ENCODE measurements at regions not wholly inside any gene's neighbourhood (a gene's known extent, or its start where the extent isn't known, plus 50 kb on each side); places are given as distances from the start of the nearest gene placed in this dataset.
"Not testable (repeated sequence)": the region's sequence is repeated elsewhere in the genome, so short reads cannot be mapped to it uniquely, and the experiment has no call there.

GRCh38 chr10:113484487-113484886 lies 68.4 kb upstream of the HABP2 start:
- no peak overlapping the region for H3K4me3 ChIP-seq (ENCODE audit: low read depth, low read length)
- TF ChIP-seq, protein P1, sequence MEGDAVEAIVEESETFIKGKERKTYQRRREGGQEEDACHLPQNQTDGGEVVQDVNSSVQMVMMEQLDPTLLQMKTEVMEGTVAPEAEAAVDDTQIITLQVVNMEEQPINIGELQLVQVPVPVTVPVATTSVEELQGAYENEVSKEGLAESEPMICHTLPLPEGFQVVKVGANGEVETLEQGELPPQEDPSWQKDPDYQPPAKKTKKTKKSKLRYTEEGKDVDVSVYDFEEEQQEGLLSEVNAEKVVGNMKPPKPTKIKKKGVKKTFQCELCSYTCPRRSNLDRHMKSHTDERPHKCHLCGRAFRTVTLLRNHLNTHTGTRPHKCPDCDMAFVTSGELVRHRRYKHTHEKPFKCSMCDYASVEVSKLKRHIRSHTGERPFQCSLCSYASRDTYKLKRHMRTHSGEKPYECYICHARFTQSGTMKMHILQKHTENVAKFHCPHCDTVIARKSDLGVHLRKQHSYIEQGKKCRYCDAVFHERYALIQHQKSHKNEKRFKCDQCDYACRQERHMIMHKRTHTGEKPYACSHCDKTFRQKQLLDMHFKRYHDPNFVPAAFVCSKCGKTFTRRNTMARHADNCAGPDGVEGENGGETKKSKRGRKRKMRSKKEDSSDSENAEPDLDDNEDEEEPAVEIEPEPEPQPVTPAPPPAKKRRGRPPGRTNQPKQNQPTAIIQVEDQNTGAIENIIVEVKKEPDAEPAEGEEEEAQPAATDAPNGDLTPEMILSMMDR (IDR thresholded peaks at IDR 0.05; ENCODE audit: low read depth, low read length, missing control alignments), result no peak
- DNase-seq (ENCODE audit: low read depth), result no peak

DNA sequence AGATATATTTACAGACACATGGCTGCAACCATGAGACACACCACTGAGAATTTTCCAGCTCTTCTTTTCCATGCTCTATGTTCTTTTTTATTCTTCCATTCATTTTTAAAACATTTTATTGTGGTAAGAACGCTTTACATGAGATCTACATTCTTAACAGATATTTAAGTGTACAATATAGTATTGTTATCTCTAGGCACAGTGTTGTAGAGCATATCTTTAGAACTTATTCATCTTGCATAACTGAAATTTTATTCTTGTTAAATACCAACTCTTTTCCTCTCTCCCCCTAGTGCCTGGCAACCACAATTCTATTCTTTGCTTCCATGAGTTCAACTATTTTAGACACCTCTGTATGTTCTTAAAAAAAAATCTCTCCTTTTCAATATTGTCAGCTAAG lies 67.1 kb upstream of the HABP2 start:
- no peak overlapping the region for H3K4me3 ChIP-seq (ENCODE audit: low read depth, low read length)
- DNase-seq (ENCODE audit: low read depth), result no peak
- TF ChIP-seq, protein P1 (IDR thresholded peaks at IDR 0.05; ENCODE audit: low read depth, low read length, missing control alignments), result no peak

GRCh38 chr10:113486531-113486930 lies 66.3 kb upstream of the HABP2 start:
- DNase-seq (ENCODE audit: low read depth), result no peak
- TF ChIP-seq, protein P1 (IDR thresholded peaks at IDR 0.05; ENCODE audit: low read depth, low read length, missing control alignments), result no peak
- no peak overlapping the region for H3K4me3 ChIP-seq (ENCODE audit: low read depth, low read length)

- DNase-seq (ENCODE audit: low read depth), result no peak
- no peak overlapping the region for H3K4me3 ChIP-seq (ENCODE audit: low read depth, low read length)
- TF ChIP-seq, protein P1 (IDR thresholded peaks at IDR 0.05; ENCODE audit: low read depth, low read length, missing control alignments), result no peak
These were observed 65.7 kb upstream of the HABP2 start for GRCh38 chr10:113487154-113487553.

DNA sequence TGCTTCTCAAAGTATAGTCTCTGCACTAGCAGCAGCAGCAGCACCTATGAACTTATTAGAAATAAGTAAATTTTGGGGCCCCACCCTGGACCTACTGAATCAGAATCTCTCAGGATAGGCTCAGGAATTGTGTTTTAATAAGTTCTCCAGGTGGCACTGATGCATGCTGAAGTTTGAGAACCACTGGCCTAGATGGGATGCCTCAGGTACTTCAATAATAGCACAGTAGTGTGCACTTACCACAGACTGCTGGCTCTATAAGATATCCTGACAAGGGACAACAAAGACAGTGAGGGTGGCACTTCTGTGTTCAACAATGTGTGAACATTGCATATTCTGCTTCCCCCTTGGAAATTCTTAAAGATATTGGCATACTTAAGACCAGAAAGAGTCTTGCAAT lies 64.7 kb upstream of the HABP2 start:
- TF ChIP-seq, protein P1 (IDR thresholded peaks at IDR 0.05; ENCODE audit: low read depth, low read length, missing control alignments), result no peak
- no peak for DNase-seq (ENCODE audit: low read depth)
- H3K4me3 ChIP-seq (ENCODE audit: low read depth, low read length), result no peak overlapping the region

DNA sequence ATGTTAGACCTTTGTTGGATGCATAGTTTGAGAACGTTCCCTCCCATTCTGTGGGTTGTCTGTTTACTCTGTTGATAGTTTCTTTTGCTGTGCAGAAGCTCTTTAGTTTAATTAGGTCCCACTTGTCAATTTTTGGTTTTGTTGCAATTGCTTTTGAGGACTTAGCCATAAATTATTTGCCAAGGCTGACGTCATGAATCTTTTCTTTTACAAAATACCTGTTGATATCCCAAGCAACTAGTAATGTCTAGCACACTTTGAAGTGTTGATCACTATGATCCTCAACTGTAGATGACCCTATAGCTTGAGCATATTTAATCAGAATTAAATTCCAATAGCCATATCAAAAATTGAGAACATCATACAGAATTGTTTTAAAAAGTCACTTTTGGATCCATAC lies 63.3 kb upstream of the HABP2 start:
- DNase-seq (ENCODE audit: low read depth); H3K4me3 ChIP-seq (ENCODE audit: low read depth, low read length): not testable (repeated sequence)

DNA sequence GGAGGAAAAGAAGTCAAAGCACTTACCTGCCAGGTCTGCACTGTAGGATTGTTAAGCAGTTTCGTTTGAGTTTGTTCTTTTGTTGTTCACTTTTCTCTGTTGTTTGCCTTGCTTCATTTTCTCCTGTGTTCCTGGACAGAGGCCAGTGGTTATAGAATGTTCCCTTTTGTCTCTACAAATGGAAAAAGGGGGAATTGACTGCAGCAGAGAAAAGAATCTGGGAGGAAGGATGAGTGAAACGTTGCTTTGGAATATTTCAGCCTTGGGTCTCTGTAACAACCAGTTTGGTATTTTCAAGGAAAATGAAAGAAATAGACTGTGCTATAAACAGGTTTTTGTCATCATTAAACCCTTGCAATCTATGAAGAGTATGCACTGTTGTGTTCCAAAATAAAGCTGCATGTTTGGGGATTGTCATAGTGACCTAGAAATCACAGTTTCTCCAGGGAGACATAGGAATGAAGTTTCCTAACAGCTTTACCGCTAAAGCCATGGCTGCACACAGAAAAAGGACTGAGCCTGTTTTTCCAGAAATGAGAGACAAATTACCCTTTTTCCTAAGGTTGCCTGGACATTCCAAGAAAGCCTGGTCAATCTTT lies 60.8 kb upstream of the HABP2 start:
- no peak for DNase-seq (ENCODE audit: low read depth)
- TF ChIP-seq, protein P1 (IDR thresholded peaks at IDR 0.05; ENCODE audit: low read depth, low read length, missing control alignments), result no peak
- H3K4me3 ChIP-seq (ENCODE audit: low read depth, low read length), result no peak overlapping the region

All from GM12864 (cell line).